Neural cell (in vitro differentiated cells): ENCODE measurements at regions not wholly inside any gene's neighbourhood (a gene's known extent, or its start where the extent isn't known, plus 50 kb on each side); places are given as distances from the start of the nearest gene placed in this dataset.

ENCODE experiments used
- EZH2 ChIP-seq: fragments of 200-600, 300-800 bp; shearing (Covaris generic), sonication (generic); IDR thresholded peaks from 2 replicates; pipeline ENCODE4 v1.6.1; 2014; ENCODE audit warnings: antibody characterized with exemption, low read length, borderline replicate concordance, mild to moderate bottlenecking; ENCODE audit not compliant: insufficient read depth, poor library complexity, severe bottlenecking
- MXI1 ChIP-seq: fragments of 450-650 bp; conservative IDR thresholded peaks from 2 replicates; pipeline ENCODE4 v1.6.1; 2014; ENCODE audit warnings: antibody characterized with exemption, mild to moderate bottlenecking; ENCODE audit not compliant: poor library complexity, severe bottlenecking
- POLR2AphosphoS5 ChIP-seq: IDR thresholded peaks from 2 replicates; pipeline ENCODE4 v1.6.1; 2012
- RAD21 ChIP-seq: fragments of 450-650 bp; conservative IDR thresholded peaks from 2 replicates; pipeline ENCODE4 v1.6.1; 2014; ENCODE audit warnings: antibody characterized with exemption, mild to moderate bottlenecking, moderate library complexity
- SMC3 ChIP-seq: fragments of 450-650 bp; conservative IDR thresholded peaks from 2 replicates; pipeline ENCODE4 v1.6.1; 2014; ENCODE audit warnings: antibody characterized with exemption, mild to moderate bottlenecking, moderate library complexity; ENCODE audit not compliant: poor library complexity
- TF ChIP-seq, protein P1 (sequence below): fragments of 450-650 bp; IDR thresholded peaks from 2 replicates; pipeline ENCODE4 v1.5.1; 2014; ENCODE audit warnings: antibody characterized with exemption, mild to moderate bottlenecking, moderate library complexity; ENCODE audit not compliant: poor library complexity, severe bottlenecking
- TF ChIP-seq, protein P2 (sequence below): IDR thresholded peaks from 2 replicates; pipeline ENCODE4 v1.6.1; 2012; ENCODE audit warnings: borderline replicate concordance

DNA sequence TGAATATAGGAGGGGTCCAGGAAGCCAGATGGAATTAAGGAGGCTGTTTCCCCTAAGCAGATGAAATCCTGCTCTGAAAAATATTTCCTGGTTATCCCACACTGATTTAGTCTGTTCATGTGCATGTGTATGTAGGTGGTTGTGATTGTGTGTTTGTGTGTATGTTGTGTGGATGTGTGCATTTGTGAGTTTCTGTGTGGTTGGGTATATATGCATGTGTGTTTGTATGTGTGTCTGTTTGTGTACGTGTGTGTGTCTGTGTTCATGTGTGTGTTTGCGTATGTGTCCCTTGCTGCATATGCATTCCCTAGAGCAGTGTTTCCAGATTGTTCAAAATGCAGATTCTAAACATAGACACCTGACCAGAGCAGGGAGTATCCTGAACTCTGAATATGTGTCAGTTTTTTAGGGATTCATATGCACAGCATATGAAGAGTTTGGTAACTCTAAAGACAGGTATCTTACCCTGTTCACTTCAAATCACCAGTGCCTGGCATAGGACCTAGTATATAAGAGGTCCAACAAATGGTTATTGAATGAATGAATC is 239.8 kb downstream of the MAFB start:
- TF ChIP-seq EZH2, result no peak
- TF ChIP-seq, protein P1, sequence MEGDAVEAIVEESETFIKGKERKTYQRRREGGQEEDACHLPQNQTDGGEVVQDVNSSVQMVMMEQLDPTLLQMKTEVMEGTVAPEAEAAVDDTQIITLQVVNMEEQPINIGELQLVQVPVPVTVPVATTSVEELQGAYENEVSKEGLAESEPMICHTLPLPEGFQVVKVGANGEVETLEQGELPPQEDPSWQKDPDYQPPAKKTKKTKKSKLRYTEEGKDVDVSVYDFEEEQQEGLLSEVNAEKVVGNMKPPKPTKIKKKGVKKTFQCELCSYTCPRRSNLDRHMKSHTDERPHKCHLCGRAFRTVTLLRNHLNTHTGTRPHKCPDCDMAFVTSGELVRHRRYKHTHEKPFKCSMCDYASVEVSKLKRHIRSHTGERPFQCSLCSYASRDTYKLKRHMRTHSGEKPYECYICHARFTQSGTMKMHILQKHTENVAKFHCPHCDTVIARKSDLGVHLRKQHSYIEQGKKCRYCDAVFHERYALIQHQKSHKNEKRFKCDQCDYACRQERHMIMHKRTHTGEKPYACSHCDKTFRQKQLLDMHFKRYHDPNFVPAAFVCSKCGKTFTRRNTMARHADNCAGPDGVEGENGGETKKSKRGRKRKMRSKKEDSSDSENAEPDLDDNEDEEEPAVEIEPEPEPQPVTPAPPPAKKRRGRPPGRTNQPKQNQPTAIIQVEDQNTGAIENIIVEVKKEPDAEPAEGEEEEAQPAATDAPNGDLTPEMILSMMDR, result no peak
- no peak for TF ChIP-seq POLR2AphosphoS5
- TF ChIP-seq, protein P2, sequence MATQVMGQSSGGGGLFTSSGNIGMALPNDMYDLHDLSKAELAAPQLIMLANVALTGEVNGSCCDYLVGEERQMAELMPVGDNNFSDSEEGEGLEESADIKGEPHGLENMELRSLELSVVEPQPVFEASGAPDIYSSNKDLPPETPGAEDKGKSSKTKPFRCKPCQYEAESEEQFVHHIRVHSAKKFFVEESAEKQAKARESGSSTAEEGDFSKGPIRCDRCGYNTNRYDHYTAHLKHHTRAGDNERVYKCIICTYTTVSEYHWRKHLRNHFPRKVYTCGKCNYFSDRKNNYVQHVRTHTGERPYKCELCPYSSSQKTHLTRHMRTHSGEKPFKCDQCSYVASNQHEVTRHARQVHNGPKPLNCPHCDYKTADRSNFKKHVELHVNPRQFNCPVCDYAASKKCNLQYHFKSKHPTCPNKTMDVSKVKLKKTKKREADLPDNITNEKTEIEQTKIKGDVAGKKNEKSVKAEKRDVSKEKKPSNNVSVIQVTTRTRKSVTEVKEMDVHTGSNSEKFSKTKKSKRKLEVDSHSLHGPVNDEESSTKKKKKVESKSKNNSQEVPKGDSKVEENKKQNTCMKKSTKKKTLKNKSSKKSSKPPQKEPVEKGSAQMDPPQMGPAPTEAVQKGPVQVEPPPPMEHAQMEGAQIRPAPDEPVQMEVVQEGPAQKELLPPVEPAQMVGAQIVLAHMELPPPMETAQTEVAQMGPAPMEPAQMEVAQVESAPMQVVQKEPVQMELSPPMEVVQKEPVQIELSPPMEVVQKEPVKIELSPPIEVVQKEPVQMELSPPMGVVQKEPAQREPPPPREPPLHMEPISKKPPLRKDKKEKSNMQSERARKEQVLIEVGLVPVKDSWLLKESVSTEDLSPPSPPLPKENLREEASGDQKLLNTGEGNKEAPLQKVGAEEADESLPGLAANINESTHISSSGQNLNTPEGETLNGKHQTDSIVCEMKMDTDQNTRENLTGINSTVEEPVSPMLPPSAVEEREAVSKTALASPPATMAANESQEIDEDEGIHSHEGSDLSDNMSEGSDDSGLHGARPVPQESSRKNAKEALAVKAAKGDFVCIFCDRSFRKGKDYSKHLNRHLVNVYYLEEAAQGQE, result no peak
- TF ChIP-seq MXI1, result no peak
- TF ChIP-seq SMC3, result no peak
- TF ChIP-seq RAD21, result no peak
